Activated T-helper 17 cell treated with anti-CD3 and anti-CD28 coated beads, Interleukin-2, amount 50 U/mL, for 72 hours (primary cell): ENCODE measurements at regions not wholly inside any gene's neighbourhood (a gene's known extent, or its start where the extent isn't known, plus 50 kb on each side); places are given as distances from the start of the nearest gene placed in this dataset.
A peak's percentile ranks its signal among the peaks of the same experiment; 100 is the strongest.

Experiments used
- ATAC-seq: fragments of 150-1000 bp; cut with Tn5 transposase; replicated peaks from 2 replicates; pipeline ENCODE4 v1.10.0; 2021; ENCODE audit warnings: mild to moderate bottlenecking, moderate library complexity
- H3K27ac Mint-ChIP-seq: one replicate; pipeline ENCODE4 v1.8.0; 2022; ENCODE audit warnings: mixed read lengths
- H3K27me3 Mint-ChIP-seq: one replicate; pipeline ENCODE4 v1.8.0; 2022; ENCODE audit warnings: mixed read lengths
- H3K36me3 Mint-ChIP-seq: one replicate; pipeline ENCODE4 v1.8.0; 2022; ENCODE audit warnings: low read depth, mild to moderate bottlenecking, mixed read lengths
- H3K4me1 Mint-ChIP-seq: one replicate; pipeline ENCODE4 v1.8.0; 2022; ENCODE audit warnings: mixed read lengths
- H3K4me3 Mint-ChIP-seq: one replicate; pipeline ENCODE4 v1.8.0; 2022; ENCODE audit warnings: mild to moderate bottlenecking, mixed read lengths
- H3K9me3 Mint-ChIP-seq: one replicate; pipeline ENCODE4 v1.8.0; 2022; ENCODE audit warnings: mixed read lengths

GRCh38 chr7:17140406-17140805 lies 158.0 kb upstream of the AHR start:
- Mint-ChIP-seq H3K9me3 (peaks cover 4% of the 10 kb centered on the region), H3K4me1 (peaks cover 48% of the 10 kb centered on the region), H3K27me3 (no peaks in the 10 kb centered on the region), H3K27ac (peak overlapping the region; percentile 93), H3K36me3 (no peaks in the 10 kb centered on the region), H3K4me3 (peak overlapping the region; percentile 72)
- ATAC-seq = no peak

GRCh38 chr7:17142831-17143541 lies 155.5 kb upstream of the AHR start:
- peak overlapping the region; percentile 92 for H3K27ac Mint-ChIP-seq
- H3K4me3 Mint-ChIP-seq = peak overlapping the region; percentile 81
- no peaks in the 10 kb centered on the region for H3K36me3 Mint-ChIP-seq
- H3K4me1 Mint-ChIP-seq = peaks cover 36% of the 10 kb centered on the region
- H3K9me3 Mint-ChIP-seq = peaks cover 4% of the 10 kb centered on the region
- no peaks in the 10 kb centered on the region for H3K27me3 Mint-ChIP-seq
- ATAC-seq = no peak

GRCh38 chr7:17144322-17144721 lies 154.1 kb upstream of the AHR start:
- H3K4me1 Mint-ChIP-seq = peaks cover 27% of the 10 kb centered on the region
- H3K9me3 Mint-ChIP-seq = peaks cover 4% of the 10 kb centered on the region
- H3K27me3 Mint-ChIP-seq = no peaks in the 10 kb centered on the region
- ATAC-seq = peak; percentile 96
- H3K27ac Mint-ChIP-seq = peak overlapping the region; percentile 92
- H3K36me3 Mint-ChIP-seq = no peaks in the 10 kb centered on the region
- peak overlapping the region; percentile 81 for H3K4me3 Mint-ChIP-seq

- Mint-ChIP-seq H3K4me1 (peaks cover 27% of the 10 kb centered on the region), H3K36me3 (no peaks in the 10 kb centered on the region), H3K27me3 (no peaks in the 10 kb centered on the region), H3K27ac (no peak overlapping the region), H3K9me3 (peaks cover 4% of the 10 kb centered on the region), H3K4me3 (no peak overlapping the region)
- no peak for ATAC-seq
These were observed 151.8 kb upstream of the AHR start for GRCh38 chr7:17146621-17147020.

- no peak overlapping the region for H3K27ac Mint-ChIP-seq
- H3K36me3 Mint-ChIP-seq = no peaks in the 10 kb centered on the region
- peaks cover 27% of the 10 kb centered on the region for H3K4me1 Mint-ChIP-seq
- no peaks in the 10 kb centered on the region for H3K27me3 Mint-ChIP-seq
- H3K9me3 Mint-ChIP-seq = peaks cover 4% of the 10 kb centered on the region
- ATAC-seq = no peak
- H3K4me3 Mint-ChIP-seq = no peak overlapping the region
These were observed 151.0 kb upstream of the AHR start for GRCh38 chr7:17147409-17147808.

- ATAC-seq = peak; percentile 71
- Mint-ChIP-seq H3K27me3 (no peaks in the 10 kb centered on the region), H3K36me3 (no peaks in the 10 kb centered on the region), H3K27ac (peak overlapping the region; percentile 37), H3K4me3 (peak overlapping the region; percentile 5), H3K4me1 (peaks cover 19% of the 10 kb centered on the region), H3K9me3 (no peaks in the 10 kb centered on the region)
These were observed 148.4 kb upstream of the AHR start for GRCh38 chr7:17150018-17150417.

GRCh38 chr7:17152721-17153120 lies 145.7 kb upstream of the AHR start:
- peak overlapping the region; percentile 2 for H3K4me3 Mint-ChIP-seq
- H3K27ac Mint-ChIP-seq = no peak overlapping the region
- peaks cover 19% of the 10 kb centered on the region for H3K4me1 Mint-ChIP-seq
- ATAC-seq = no peak
- H3K36me3 Mint-ChIP-seq = no peaks in the 10 kb centered on the region
- H3K27me3 Mint-ChIP-seq = no peaks in the 10 kb centered on the region
- no peaks in the 10 kb centered on the region for H3K9me3 Mint-ChIP-seq

GRCh38 chr7:17153536-17153935 lies 144.9 kb upstream of the AHR start:
- peaks cover 19% of the 10 kb centered on the region for H3K4me1 Mint-ChIP-seq
- H3K4me3 Mint-ChIP-seq = peak overlapping the region; percentile 2
- ATAC-seq = peak; percentile 92
- H3K27ac Mint-ChIP-seq = peak overlapping the region; percentile 1
- no peaks in the 10 kb centered on the region for H3K9me3 Mint-ChIP-seq
- H3K36me3 Mint-ChIP-seq = no peaks in the 10 kb centered on the region
- H3K27me3 Mint-ChIP-seq = no peaks in the 10 kb centered on the region

GRCh38 chr7:17155529-17155928 lies 142.9 kb upstream of the AHR start:
- H3K27me3 Mint-ChIP-seq = no peaks in the 10 kb centered on the region
- H3K27ac Mint-ChIP-seq = no peak overlapping the region
- no peak overlapping the region for H3K4me3 Mint-ChIP-seq
- peaks cover 19% of the 10 kb centered on the region for H3K4me1 Mint-ChIP-seq
- H3K9me3 Mint-ChIP-seq = no peaks in the 10 kb centered on the region
- no peak for ATAC-seq
- no peaks in the 10 kb centered on the region for H3K36me3 Mint-ChIP-seq

GRCh38 chr7:17158261-17158660 lies 140.2 kb upstream of the AHR start:
- Mint-ChIP-seq H3K27ac (no peak overlapping the region), H3K4me1 (peaks cover 30% of the 10 kb centered on the region)

GRCh38 chr7:17159500-17160037 lies 138.9 kb upstream of the AHR start:
- H3K36me3 Mint-ChIP-seq = no peaks in the 10 kb centered on the region

More at GRCh38 chr7:17158261-17158660, 140.2 kb upstream of the AHR start:
- Mint-ChIP-seq H3K27me3 (no peaks in the 10 kb centered on the region), H3K9me3 (no peaks in the 10 kb centered on the region), H3K36me3 (no peaks in the 10 kb centered on the region), H3K4me3 (no peak overlapping the region)
- ATAC-seq = no peak

GRCh38 chr7:17166824-17167379 lies 131.6 kb upstream of the AHR start:
- peaks cover 36% of the 10 kb centered on the region for H3K4me1 Mint-ChIP-seq
- no peaks in the 10 kb centered on the region for H3K9me3 Mint-ChIP-seq
- H3K36me3 Mint-ChIP-seq = no peaks in the 10 kb centered on the region
- peak overlapping the region; percentile 31 for H3K27ac Mint-ChIP-seq
- no peaks in the 10 kb centered on the region for H3K27me3 Mint-ChIP-seq
- ATAC-seq = peak; percentile 87
- H3K4me3 Mint-ChIP-seq = peak overlapping the region; percentile 55

More at GRCh38 chr7:17159500-17160037, 138.9 kb upstream of the AHR start:
- ATAC-seq = peak; percentile 97
- Mint-ChIP-seq H3K27me3 (no peaks in the 10 kb centered on the region), H3K9me3 (no peaks in the 10 kb centered on the region), H3K27ac (peak overlapping the region; percentile 18), H3K4me3 (peak overlapping the region; percentile 10), H3K4me1 (peaks cover 20% of the 10 kb centered on the region)

GRCh38 chr7:17168416-17168815 lies 130.0 kb upstream of the AHR start:
- peak; percentile 67 for ATAC-seq
- Mint-ChIP-seq H3K4me1 (peaks cover 25% of the 10 kb centered on the region), H3K4me3 (peak overlapping the region; percentile 7), H3K9me3 (no peaks in the 10 kb centered on the region), H3K27me3 (no peaks in the 10 kb centered on the region), H3K36me3 (no peaks in the 10 kb centered on the region), H3K27ac (peak overlapping the region; percentile 11)

GRCh38 chr7:17171427-17171826 lies 127.0 kb upstream of the AHR start:
- Mint-ChIP-seq H3K9me3 (peaks cover 5% of the 10 kb centered on the region), H3K27ac (no peak overlapping the region), H3K4me1 (peaks cover 22% of the 10 kb centered on the region), H3K4me3 (no peak overlapping the region), H3K27me3 (no peaks in the 10 kb centered on the region), H3K36me3 (no peaks in the 10 kb centered on the region)
- ATAC-seq = no peak

- no peaks in the 10 kb centered on the region for H3K27me3 Mint-ChIP-seq
- no peak overlapping the region for H3K27ac Mint-ChIP-seq
- no peak overlapping the region for H3K4me3 Mint-ChIP-seq
- no peaks in the 10 kb centered on the region for H3K4me1 Mint-ChIP-seq
- H3K36me3 Mint-ChIP-seq = no peaks in the 10 kb centered on the region
- peaks cover 5% of the 10 kb centered on the region for H3K9me3 Mint-ChIP-seq
- ATAC-seq = no peak
These were observed 122.0 kb upstream of the AHR start for GRCh38 chr7:17176371-17177032.
